Heart right ventricle (tissue), 16 donors: ENCODE measurements at regions not wholly inside any gene's neighbourhood (a gene's known extent, or its start where the extent isn't known, plus 50 kb on each side); places are given as distances from the start of the nearest gene placed in this dataset.

Experiments used
- ATAC-seq, 8 donors: fragments of 200-7000 bp; cut with Tn5 transposase; one replicate each; pipeline ENCODE4 v1.9.1; 2020; ENCODE audit warnings: mild to moderate bottlenecking in 8 of 8, moderate library complexity in 8 of 8, moderate number of reproducible peaks in 1 of 8
- DNase-seq, 2 donors: peaks; one replicate each; pipeline ENCODE4 v3.0.0-alpha.2; 2020
- H3K27ac ChIP-seq, 10 donors: fragments of 200-600 bp; sonication (generic) in 2 of 10; one replicate each; pipeline versions ENCODE4 v1.5.0 to v1.8.0; 2020 to 2022; ENCODE audit warnings: mild to moderate bottlenecking in 3 of 10
- H3K27me3 ChIP-seq, 7 donors: fragments of 200-600 bp; one replicate each; pipeline ENCODE4 v1.8.0; 2021 to 2022; ENCODE audit warnings: mild to moderate bottlenecking in 2 of 7
- H3K36me3 ChIP-seq, 9 donors: fragments of 200-600 bp; sonication (generic) in 1 of 9; one replicate each; pipeline versions ENCODE4 v1.5.0 to v1.8.0; 2020 to 2022; ENCODE audit warnings: mild to moderate bottlenecking in 2 of 9
- H3K4me1 ChIP-seq, 9 donors: fragments of 200-600 bp; sonication (generic) in 1 of 9; one replicate each; pipeline versions ENCODE4 v1.5.0 to v1.8.0; 2020 to 2022; ENCODE audit warnings: mild to moderate bottlenecking in 4 of 9
- H3K4me3 ChIP-seq, 10 donors: fragments of 200-600 bp; sonication (generic) in 2 of 10; one replicate each; pipeline versions ENCODE4 v1.5.0 to v1.8.0; 2020 to 2022; ENCODE audit warnings: mild to moderate bottlenecking in 7 of 10, moderate library complexity in 2 of 10
- H3K9me3 ChIP-seq, 11 donors: fragments of 200-600 bp in 10 of 11; sonication (generic) in 2 of 11; one replicate each; pipeline versions ENCODE4 v1.5.0 to v1.8.0; 2013 to 2022; ENCODE audit warnings: mild to moderate bottlenecking in 2 of 11, control low read depth in 1 of 11, moderate library complexity in 1 of 11
- WGBS, 2 donors: extraction: QIAGEN DNeasy Blood & Tissue Kit; methylation state at CpG; one replicate each; pipeline ENCODE4 v1.1.7; 2013; ENCODE audit warnings: inconsistent platforms in 1 of 2; 5-methylcytosine and 5-hydroxymethylcytosine counted together
- intact Hi-C, 10 donors: fragments of 100-400 bp; cut with DNase I; formaldehyde crosslinking; loops; one replicate each; pipeline versions ENCODE4 v1.11.1 to v1.14.2; 2022
- TF ChIP-seq, protein P1 (sequence below), 9 donors: fragments of 200-600 bp; sonication (generic) in 2 of 9; IDR thresholded peaks; one replicate each; pipeline versions ENCODE4 v1.5.0 to v1.8.0; 2021 to 2022; ENCODE audit warnings: antibody characterized with exemption in 9 of 9, mild to moderate bottlenecking in 5 of 9, moderate library complexity in 1 of 9
- donor health status: Arrhythmogenic right ventricular cardiomyopathy.
- donor health status: ischemic (EF 13 %, LVEDD 7.1; RV severe dilation, severe dysfunction).
- donor health status: healthy with polysubstance abuse.
- donor health status: DM: no; HTN: yes; CAD: no.
- donor health status: DM: no; HTN: no; CAD: no.
- donor health status: ischemic (EF 25% LVEDD 6.9; RV normal size, moderate dysfunction).
- donor health status: ischemic (EF 25% LVEDD 5.7; RV mildly dilated, moderate dysfunction).
- donor health status: healthy.
- donor health status: DM: yes; HTN: yes; CAD: no.
- donor health status: Ischemic cardiomyopathy.
- donor health status: ischemic (EF 35%, LVEDD 5.7; RV mildly dilated, moderate dysfunction).
- donor health status: nonischemic (EF 11% LVEDD 7.7; RV severe dilation, severe dysfunction).
- donor health status: DM: yes; HTN: yes; CAD: no.
- donor health status: PGD.
- donor health status: ischemic (EF 29% LVEDD 5.4; RV normal size, mild dysfunction).
- donor health status: nonischemic (EF 23%, LVEDD 6.1; RV moderate dilation, normal function).

GRCh38 chr10:37733822-37734221 is 123.6 kb downstream of the ZNF248 start:
- no peaks in the 10 kb centered on the region for H3K36me3 ChIP-seq
- H3K27ac ChIP-seq, result no peak overlapping the region
- ATAC-seq, result no peak
- no peaks in the 10 kb centered on the region for H3K4me1 ChIP-seq
- no peak overlapping the region for H3K4me3 ChIP-seq
- peaks cover 0 to 8% (median 0%) of the 10 kb centered on the region in 7 donors for H3K27me3 ChIP-seq
- intact Hi-C loops, result no loop called here
- 88 to 90% methylated on average over 2 of the region's 2 CpGs for WGBS, 2 donors
- TF ChIP-seq, protein P1, sequence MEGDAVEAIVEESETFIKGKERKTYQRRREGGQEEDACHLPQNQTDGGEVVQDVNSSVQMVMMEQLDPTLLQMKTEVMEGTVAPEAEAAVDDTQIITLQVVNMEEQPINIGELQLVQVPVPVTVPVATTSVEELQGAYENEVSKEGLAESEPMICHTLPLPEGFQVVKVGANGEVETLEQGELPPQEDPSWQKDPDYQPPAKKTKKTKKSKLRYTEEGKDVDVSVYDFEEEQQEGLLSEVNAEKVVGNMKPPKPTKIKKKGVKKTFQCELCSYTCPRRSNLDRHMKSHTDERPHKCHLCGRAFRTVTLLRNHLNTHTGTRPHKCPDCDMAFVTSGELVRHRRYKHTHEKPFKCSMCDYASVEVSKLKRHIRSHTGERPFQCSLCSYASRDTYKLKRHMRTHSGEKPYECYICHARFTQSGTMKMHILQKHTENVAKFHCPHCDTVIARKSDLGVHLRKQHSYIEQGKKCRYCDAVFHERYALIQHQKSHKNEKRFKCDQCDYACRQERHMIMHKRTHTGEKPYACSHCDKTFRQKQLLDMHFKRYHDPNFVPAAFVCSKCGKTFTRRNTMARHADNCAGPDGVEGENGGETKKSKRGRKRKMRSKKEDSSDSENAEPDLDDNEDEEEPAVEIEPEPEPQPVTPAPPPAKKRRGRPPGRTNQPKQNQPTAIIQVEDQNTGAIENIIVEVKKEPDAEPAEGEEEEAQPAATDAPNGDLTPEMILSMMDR (IDR thresholded peaks at IDR 0.05), result no peak
- no peak for DNase-seq
- no peaks in the 10 kb centered on the region for H3K9me3 ChIP-seq

- H3K4me1 ChIP-seq, result no peaks in the 10 kb centered on the region
- H3K9me3 ChIP-seq, result no peaks in the 10 kb centered on the region
- intact Hi-C loops, result no loop called here
- no peak overlapping the region for H3K4me3 ChIP-seq
- no peak for ATAC-seq
- no peak overlapping the region for H3K27ac ChIP-seq
- no peaks in the 10 kb centered on the region for H3K36me3 ChIP-seq
- TF ChIP-seq, protein P1 (IDR thresholded peaks at IDR 0.05), result no peak
- no peak for DNase-seq
- H3K27me3 ChIP-seq, result peaks cover 0 to 16% (median 0%) of the 10 kb centered on the region in 7 donors
These were observed 124.7 kb downstream of the ZNF248 start for GRCh38 chr10:37732685-37733084.

GRCh38 chr10:37728830-37729229 is 128.6 kb downstream of the ZNF248 start:
- peaks cover 0 to 13% (median 0%) of the 10 kb centered on the region in 7 donors for H3K27me3 ChIP-seq
- H3K4me1 ChIP-seq, result no peaks in the 10 kb centered on the region
- no peak overlapping the region for H3K27ac ChIP-seq
- intact Hi-C loops, result no loop called here
- no peak overlapping the region for H3K4me3 ChIP-seq
- TF ChIP-seq, protein P1 (IDR thresholded peaks at IDR 0.05), result no peak
- no peak for DNase-seq
- ATAC-seq, result no peak
- H3K9me3 ChIP-seq, result no peaks in the 10 kb centered on the region
- 68 to 81% methylated on average over 5 of the region's 5 CpGs for WGBS, 2 donors
- no peaks in the 10 kb centered on the region for H3K36me3 ChIP-seq

DNA sequence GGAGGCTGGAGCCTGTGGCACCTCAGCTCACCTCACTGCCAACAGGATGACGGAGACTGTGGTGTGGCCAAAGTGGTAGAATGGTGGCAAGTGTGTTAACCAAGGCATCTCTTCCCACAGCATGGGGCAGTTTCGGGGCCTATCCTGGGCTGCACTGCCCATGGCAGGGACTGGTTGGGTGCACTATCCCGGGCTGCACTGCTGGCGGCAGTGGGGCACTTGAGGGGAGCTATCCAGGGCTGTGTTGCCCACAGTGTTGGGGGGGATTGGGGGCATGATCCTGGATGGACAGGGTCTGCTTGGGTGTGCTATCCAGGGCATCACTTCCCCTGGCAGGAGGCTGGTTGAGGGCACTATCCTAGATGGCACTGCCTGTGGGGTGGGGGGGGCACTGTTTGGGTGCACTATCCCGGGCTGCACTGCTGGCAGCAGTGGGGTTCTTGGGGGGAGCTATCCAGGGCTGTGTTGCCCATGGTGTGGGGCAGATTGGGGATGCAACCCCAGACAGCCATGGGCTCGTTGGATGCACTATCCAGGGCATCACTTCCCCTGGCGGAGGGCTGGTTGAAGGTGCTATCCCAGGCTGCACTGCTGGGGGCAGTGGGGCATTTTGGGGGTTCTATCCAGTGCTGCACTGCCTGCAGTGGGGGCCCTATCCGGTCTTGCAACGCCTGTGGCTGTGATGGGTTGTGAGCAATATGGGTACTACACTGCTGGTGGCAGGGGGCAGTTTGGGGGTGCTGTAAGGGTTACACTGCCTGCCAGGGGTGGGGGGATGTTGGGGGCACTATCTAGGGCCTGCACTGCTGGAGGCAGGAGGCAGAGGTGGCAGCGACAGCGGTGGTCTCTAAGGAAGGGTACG is 129.7 kb downstream of the ZNF248 start:
- Histone ChIP-seq H3K36me3 (no peaks in the 10 kb centered on the region), H3K27me3 (peaks cover 0 to 13% (median 0%) of the 10 kb centered on the region in 7 donors), H3K4me3 (no peak overlapping the region), H3K27ac (no peak overlapping the region), H3K4me1 (no peaks in the 10 kb centered on the region), H3K9me3 (no peaks in the 10 kb centered on the region)
- ATAC-seq, result no peak
- no peak for DNase-seq
- 78 to 81% methylated on average over 12 of the region's 12 CpGs for WGBS, 2 donors
- intact Hi-C loops, result no loop called here
- TF ChIP-seq, protein P1 (IDR thresholded peaks at IDR 0.05), result no peak
